HEK293T (cell line): ENCODE measurements at regions not wholly inside any gene's neighbourhood (a gene's known extent, or its start where the extent isn't known, plus 50 kb on each side); places are given as distances from the start of the nearest gene placed in this dataset.

ENCODE experiments used
- CTCF ChIA-PET: fragments of 350-600 bp; formaldehyde crosslinking; extraction: SDS; loops from one replicate; lab custom pipeline; 2021; ENCODE audit warnings: antibody characterized with exemption, inconsistent platforms; lab: Yijun Ruan, JAX
- POLR2A ChIA-PET: fragments of 350-600 bp; formaldehyde crosslinking; extraction: SDS; loops from one replicate; lab custom pipeline; 2020; ENCODE audit warnings: antibody characterized with exemption, inconsistent platforms; lab: Yijun Ruan, JAX
- DNase-seq: peaks from one replicate; pipeline ENCODE4 v3.0.0; 2012; ENCODE audit warnings: mixed read lengths; ENCODE audit errors: extremely low spot score
- ARNT ChIP-seq: fragments of 450-650 bp; IDR thresholded peaks from 2 replicates; pipeline ENCODE4 v1.6.1; 2017; ENCODE audit warnings: mild to moderate bottlenecking
- BHLHE40 ChIP-seq: fragments of 450-650 bp; IDR thresholded peaks from 2 replicates; pipeline ENCODE4 v1.6.1; 2016; ENCODE audit warnings: mild to moderate bottlenecking, moderate library complexity, borderline replicate concordance
- CTBP1 ChIP-seq: fragments of 450-650 bp; IDR thresholded peaks from 2 replicates; pipeline ENCODE4 v1.6.1; 2016; ENCODE audit warnings: borderline replicate concordance
- ELF4 ChIP-seq: fragments of 450-650 bp; IDR thresholded peaks from 2 replicates; pipeline ENCODE4 v1.6.1; 2017; ENCODE audit warnings: antibody characterized with exemption
- FOXA1 ChIP-seq: fragments of 450-650 bp; IDR thresholded peaks from 2 replicates; pipeline ENCODE4 v1.6.1; 2016; ENCODE audit warnings: mild to moderate bottlenecking
- FOXK2 ChIP-seq: fragments of 450-650 bp; IDR thresholded peaks from 2 replicates; pipeline ENCODE4 v1.6.1; 2016; ENCODE audit warnings: mild to moderate bottlenecking
- FOXM1 ChIP-seq: fragments of 450-650 bp; IDR thresholded peaks from 2 replicates; pipeline ENCODE4 v1.6.1; 2017; ENCODE audit warnings: mild to moderate bottlenecking, borderline replicate concordance
- HDGF ChIP-seq: fragments of 450-650 bp; IDR thresholded peaks from 2 replicates; pipeline ENCODE4 v1.6.1; 2017; ENCODE audit warnings: antibody characterized with exemption, borderline replicate concordance
- L3MBTL2 ChIP-seq: fragments of 450-650 bp; conservative IDR thresholded peaks from 2 replicates; pipeline ENCODE4 v1.6.1; 2016; ENCODE audit warnings: mild to moderate bottlenecking
- LEF1 ChIP-seq: fragments of 450-650 bp; IDR thresholded peaks from 2 replicates; pipeline ENCODE4 v1.6.1; 2017; ENCODE audit warnings: mild to moderate bottlenecking, borderline replicate concordance
- NFRKB ChIP-seq: fragments of 450-650 bp; IDR thresholded peaks from 2 replicates; pipeline ENCODE4 v1.6.1; 2016; ENCODE audit warnings: mild to moderate bottlenecking, moderate library complexity
- SP1 ChIP-seq: fragments of 450-650 bp; IDR thresholded peaks from 2 replicates; pipeline ENCODE4 v1.6.1; 2017
- SUZ12 ChIP-seq: fragments of 450-650 bp; IDR thresholded peaks from 2 replicates; pipeline ENCODE4 v1.6.1; 2016; ENCODE audit warnings: mild to moderate bottlenecking
- TARDBP ChIP-seq: fragments of 450-650 bp; IDR thresholded peaks from 2 replicates; pipeline ENCODE4 v1.6.1; 2016
- ZNF384 ChIP-seq: fragments of 450-650 bp; IDR thresholded peaks from 2 replicates; pipeline ENCODE4 v1.6.1; 2016
- TF ChIP-seq, protein P1 (sequence below): fragments of 450-650 bp; IDR thresholded peaks from 2 replicates; pipeline ENCODE4 v1.6.1; 2016

DNA sequence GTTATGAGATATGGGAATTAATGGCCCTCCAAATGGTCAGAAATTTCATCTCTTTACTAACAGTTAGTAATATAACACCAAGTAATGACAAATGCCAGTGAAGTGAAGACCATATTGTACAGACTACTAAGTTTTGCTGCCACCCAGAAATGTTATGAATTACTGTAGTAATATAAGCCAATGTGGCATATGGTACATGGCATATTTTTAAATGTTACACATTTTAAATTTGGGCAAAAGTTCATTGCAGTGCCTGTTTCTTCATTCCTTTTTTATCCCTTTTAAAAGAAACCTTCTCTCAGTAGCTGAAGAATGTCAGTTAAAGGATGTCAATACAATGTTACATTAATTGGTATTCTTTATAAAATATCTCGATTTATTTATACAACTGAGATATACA lies 626.5 kb upstream of the SLC8A1 start:
- DNase-seq, result no peak
- POLR2A ChIA-PET, result no interaction called here
- TF ChIP-seq NFRKB, result no peak
- TF ChIP-seq CTBP1, result no peak
- TF ChIP-seq HDGF, result no peak
- no peak for TF ChIP-seq TARDBP
- TF ChIP-seq SP1, result no peak
- TF ChIP-seq FOXA1, result no peak
- TF ChIP-seq L3MBTL2, result no peak
- TF ChIP-seq ELF4, result no peak
- TF ChIP-seq ARNT, result no peak
- TF ChIP-seq FOXK2, result no peak
- no peak for TF ChIP-seq FOXM1
- CTCF ChIA-PET, result no interaction called here

DNA sequence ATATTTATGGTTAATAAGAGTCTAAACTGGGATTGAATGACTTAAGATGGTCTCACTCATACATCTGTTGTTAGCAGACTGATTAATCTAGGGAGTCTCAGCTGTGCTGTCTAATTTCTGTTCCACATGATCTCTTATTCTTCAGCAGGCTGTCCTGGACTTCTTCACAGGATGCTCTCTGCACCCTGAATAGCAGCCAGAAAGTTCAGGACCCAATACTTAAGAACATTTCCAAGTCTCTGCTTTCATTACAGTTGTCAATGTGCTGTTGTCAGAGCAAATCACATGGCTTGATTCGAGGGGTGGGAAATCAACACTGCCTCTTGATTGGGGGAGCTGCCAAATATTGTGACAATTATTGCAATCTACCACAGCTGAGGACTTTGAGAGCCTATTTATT lies 627.1 kb upstream of the SLC8A1 start:
- DNase-seq, result no peak
- POLR2A ChIA-PET, result no interaction called here
- CTCF ChIA-PET, result no interaction called here
- TF ChIP-seq LEF1 (no peak), SUZ12 (no peak), NFRKB (no peak), L3MBTL2 (no peak), SP1 (no peak), ARNT (no peak), ZNF384 (no peak)
- TF ChIP-seq, protein P1, sequence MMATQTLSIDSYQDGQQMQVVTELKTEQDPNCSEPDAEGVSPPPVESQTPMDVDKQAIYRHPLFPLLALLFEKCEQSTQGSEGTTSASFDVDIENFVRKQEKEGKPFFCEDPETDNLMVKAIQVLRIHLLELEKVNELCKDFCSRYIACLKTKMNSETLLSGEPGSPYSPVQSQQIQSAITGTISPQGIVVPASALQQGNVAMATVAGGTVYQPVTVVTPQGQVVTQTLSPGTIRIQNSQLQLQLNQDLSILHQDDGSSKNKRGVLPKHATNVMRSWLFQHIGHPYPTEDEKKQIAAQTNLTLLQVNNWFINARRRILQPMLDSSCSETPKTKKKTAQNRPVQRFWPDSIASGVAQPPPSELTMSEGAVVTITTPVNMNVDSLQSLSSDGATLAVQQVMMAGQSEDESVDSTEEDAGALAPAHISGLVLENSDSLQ, result no peak

DNA sequence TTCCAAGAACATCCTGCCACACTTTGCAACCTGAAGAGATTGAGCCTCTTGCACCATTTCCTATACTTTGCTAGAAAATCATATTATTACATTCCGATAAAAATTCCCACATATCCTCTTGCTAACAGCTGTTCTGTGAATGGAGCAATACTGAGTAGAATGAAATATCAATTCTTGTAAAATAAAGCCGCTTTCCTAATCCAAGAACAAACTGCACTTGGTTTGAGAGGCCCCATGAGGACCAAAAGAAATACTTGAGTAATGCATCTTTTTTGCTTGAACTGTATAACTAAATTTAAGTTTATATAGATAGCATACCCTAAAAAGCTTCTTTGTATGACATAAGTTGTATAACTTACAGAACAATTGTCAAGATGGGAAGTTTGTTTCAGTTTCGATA lies 632.4 kb upstream of the SLC8A1 start:
- POLR2A ChIA-PET, result no interaction called here
- TF ChIP-seq FOXA1 (no peak), ARNT (no peak), LEF1 (no peak), CTBP1 (no peak), ZNF384 (no peak), SUZ12 (no peak), FOXK2 (no peak), BHLHE40 (no peak), L3MBTL2 (no peak), TARDBP (no peak), NFRKB (no peak), SP1 (no peak)
- no peak for DNase-seq
- CTCF ChIA-PET, result no interaction called here

DNA sequence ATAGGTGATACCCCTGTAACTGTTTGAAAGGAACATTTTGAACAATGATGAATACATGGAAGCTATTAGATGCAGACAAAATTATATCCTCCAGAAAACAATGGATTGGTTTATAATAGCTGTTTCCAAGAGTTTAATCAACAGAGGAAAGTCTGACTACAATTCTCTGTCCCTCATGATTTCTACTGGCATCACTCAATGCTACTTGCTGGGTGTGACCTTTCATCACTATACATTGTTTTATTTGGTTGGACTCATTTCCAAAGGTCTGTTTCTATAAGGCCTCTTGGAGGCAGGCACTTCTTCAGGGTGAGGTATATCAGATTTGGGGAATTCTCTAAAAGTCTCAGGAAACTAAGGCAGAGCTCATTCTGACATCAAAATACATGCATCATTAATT lies 636.1 kb upstream of the SLC8A1 start:
- ChIA-PET POLR2A (no interaction called here), CTCF (no interaction called here)
- no peak for DNase-seq
- TF ChIP-seq CTBP1 (no peak), HDGF (no peak), FOXM1 (no peak)

DNA sequence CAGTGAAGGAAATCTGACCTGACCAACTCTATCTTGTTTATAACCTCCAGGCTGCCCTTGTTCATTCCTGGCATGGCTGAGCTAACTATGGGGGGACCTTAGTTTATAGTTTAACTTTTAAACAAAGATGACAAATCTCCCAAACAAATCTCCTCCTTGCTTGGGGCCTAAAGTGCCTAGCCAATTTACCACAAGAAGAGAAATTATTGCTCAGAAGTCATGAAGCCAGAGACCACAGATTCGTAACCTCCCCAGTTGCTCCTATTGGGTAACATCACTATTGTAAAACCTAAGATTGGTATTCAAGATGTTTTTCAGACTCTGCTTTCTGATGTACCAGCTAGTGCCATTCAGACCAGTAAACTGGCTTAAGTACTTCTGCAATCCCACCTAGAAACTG lies 649.4 kb upstream of the SLC8A1 start:
- ChIA-PET POLR2A (no interaction called here), CTCF (no interaction called here)
- TF ChIP-seq FOXM1 (no peak), SP1 (no peak), BHLHE40 (no peak), CTBP1 (no peak), FOXK2 (no peak), LEF1 (no peak), FOXA1 (no peak), ARNT (no peak), TARDBP (no peak), L3MBTL2 (no peak), ELF4 (no peak), NFRKB (no peak), SUZ12 (no peak), ZNF384 (no peak), HDGF (no peak)
- TF ChIP-seq, protein P1, result no peak
- DNase-seq, result no peak

DNA sequence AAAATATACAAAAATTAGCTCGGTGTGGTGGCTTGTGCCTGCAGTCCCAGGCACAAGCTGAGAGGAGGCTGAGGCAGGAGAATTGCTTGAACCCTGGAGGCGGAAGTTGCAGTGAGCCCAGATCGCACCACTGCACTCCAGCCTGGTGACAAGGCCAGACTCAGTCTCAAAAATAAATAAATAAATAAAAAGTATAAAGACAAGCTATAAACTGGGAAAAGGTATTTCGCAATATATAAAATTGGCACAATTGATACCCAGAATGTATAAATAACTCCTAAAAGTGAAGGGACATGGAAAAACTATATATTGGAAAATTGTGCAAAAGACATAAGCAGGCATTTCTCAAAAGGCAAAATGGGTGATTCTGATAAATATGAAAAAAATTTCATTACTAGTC lies 657.9 kb upstream of the SLC8A1 start:
- ChIA-PET CTCF (no interaction called here), POLR2A (no interaction called here)
- DNase-seq, result no peak
- no peak for TF ChIP-seq FOXA1
- TF ChIP-seq, protein P1, result no peak

DNA sequence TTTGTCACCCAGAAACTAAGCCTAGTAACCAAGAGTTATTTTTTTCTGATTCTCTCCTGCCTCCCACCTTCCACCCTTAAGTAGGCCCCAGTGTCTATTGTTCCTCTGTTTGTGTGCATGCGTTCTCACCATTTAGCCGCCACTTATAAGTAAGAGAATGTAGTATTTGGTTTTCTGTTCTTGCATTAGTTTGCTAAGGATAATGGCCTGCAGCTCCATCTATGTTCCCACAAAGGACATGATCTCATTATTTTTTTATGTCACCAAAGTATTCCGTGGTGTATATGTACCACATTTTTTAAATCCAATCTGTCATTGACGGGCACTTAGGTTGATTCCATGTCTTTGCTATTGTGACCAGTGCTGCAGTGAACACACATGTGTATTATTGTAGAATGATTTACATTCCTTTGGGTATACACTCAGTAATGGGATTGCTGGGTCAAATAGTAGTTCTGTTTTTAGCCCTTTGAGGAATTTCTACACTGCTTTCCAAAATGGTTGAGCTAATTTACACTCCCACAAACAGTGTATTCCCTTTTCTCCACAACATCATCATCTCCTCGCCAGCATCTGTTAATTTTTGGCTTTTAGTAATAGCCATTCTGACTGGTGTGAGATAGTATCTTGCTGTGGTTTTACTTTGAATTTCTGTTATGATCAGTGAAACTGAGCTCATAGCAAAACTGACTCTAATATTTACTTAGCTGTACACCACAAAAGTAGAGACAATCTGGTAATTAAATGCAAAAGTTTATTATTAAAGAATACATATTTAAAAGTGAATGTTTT lies 660.1 kb upstream of the SLC8A1 start:
- DNase-seq, result no peak
- POLR2A ChIA-PET, result no interaction called here
- no peak for TF ChIP-seq SUZ12
- TF ChIP-seq FOXA1, result no peak
- TF ChIP-seq LEF1, result no peak
- no peak for TF ChIP-seq ELF4
- TF ChIP-seq, protein P1, result no peak
- TF ChIP-seq HDGF, result no peak
- no peak for TF ChIP-seq L3MBTL2
- no peak for TF ChIP-seq CTBP1
- no peak for TF ChIP-seq ARNT
- CTCF ChIA-PET, result no interaction called here
